Activated CD8-positive, alpha-beta T cell treated with anti-CD3 and anti-CD28 coated beads for 36 hours (primary cell): ENCODE measurements at regions not wholly inside any gene's neighbourhood (a gene's known extent, or its start where the extent isn't known, plus 50 kb on each side); places are given as distances from the start of the nearest gene placed in this dataset.
"Not testable (repeated sequence)": the region's sequence is repeated elsewhere in the genome, so short reads cannot be mapped to it uniquely, and the experiment has no call there.

Source experiments
- ATAC-seq: fragments of 200-7000 bp; cut with Tn5 transposase; one replicate; pipeline ENCODE4 v1.10.0; 2021; ENCODE audit warnings: mild to moderate bottlenecking, moderate library complexity
- CTCF ChIA-PET: fragments of 350-600 bp; sonication (Branson Sonifier 250); formaldehyde crosslinking; loops from one replicate; lab custom pipeline; 2021; ENCODE audit warnings: antibody characterized with exemption; lab: Charles Lee
- POLR2A ChIA-PET: fragments of 350-600 bp; sonication (Branson Sonifier 250); formaldehyde crosslinking; loops from one replicate; lab custom pipeline; 2021; ENCODE audit warnings: antibody characterized with exemption; lab: Charles Lee
- DNase-seq: peaks from one replicate; pipeline ENCODE4 v3.0.0-alpha.2; 2020
- H3K27ac Mint-ChIP-seq: one replicate; pipeline ENCODE4 v1.8.0; 2021; ENCODE audit warnings: mild to moderate bottlenecking, mixed read lengths
- H3K27me3 Mint-ChIP-seq: one replicate; pipeline ENCODE4 v1.8.0; 2021; ENCODE audit warnings: mixed read lengths
- H3K36me3 Mint-ChIP-seq: one replicate; pipeline ENCODE4 v1.8.0; 2021; ENCODE audit warnings: low read depth, mixed read lengths
- H3K4me1 Mint-ChIP-seq: one replicate; pipeline ENCODE4 v1.8.0; 2021; ENCODE audit warnings: low read depth, mixed read lengths
- H3K4me3 Mint-ChIP-seq: one replicate; pipeline ENCODE4 v1.8.0; 2021; ENCODE audit warnings: mild to moderate bottlenecking, moderate library complexity, mixed read lengths
- H3K9me3 Mint-ChIP-seq: one replicate; pipeline ENCODE4 v1.8.0; 2021; ENCODE audit warnings: mixed read lengths
- CTCF ChIP-seq: fragments of 200-600 bp; IDR thresholded peaks from one replicate; pipeline ENCODE4 v1.8.0; 2022; ENCODE audit warnings: antibody characterized with exemption, mild to moderate bottlenecking
- intact Hi-C: fragments of 100-400 bp; cut with micrococcal nuclease; formaldehyde crosslinking; loops from one replicate; pipeline ENCODE4 v1.10.0; 2022

- Mint-ChIP-seq H3K27me3 (no peaks in the 10 kb centered on the region), H3K27ac (no peak overlapping the region), H3K4me3 (no peak overlapping the region), H3K9me3 (peaks cover 3% of the 10 kb centered on the region), H3K36me3 (no peaks in the 10 kb centered on the region), H3K4me1 (no peaks in the 10 kb centered on the region)
- intact Hi-C loops, result no loop called here
- ChIA-PET POLR2A (no interaction called here), CTCF (no interaction called here)
- no peak for DNase-seq
- no peak for TF ChIP-seq CTCF
- ATAC-seq, result no peak
Measured at GRCh38 chr3:106842151-106842550, 535.1 kb upstream of the CCDC54 start.

- no peaks in the 10 kb centered on the region for H3K9me3 Mint-ChIP-seq
- intact Hi-C loops, result no loop called here
- CTCF ChIA-PET, result no interaction called here
- no peak overlapping the region for H3K4me3 Mint-ChIP-seq
- ATAC-seq (no peak), DNase-seq (no peak)
- no peaks in the 10 kb centered on the region for H3K36me3 Mint-ChIP-seq
- POLR2A ChIA-PET, result no interaction called here
- TF ChIP-seq CTCF, result no peak
- no peak overlapping the region for H3K27ac Mint-ChIP-seq
- no peaks in the 10 kb centered on the region for H3K27me3 Mint-ChIP-seq
- H3K4me1 Mint-ChIP-seq, result no peaks in the 10 kb centered on the region
Measured at GRCh38 chr3:106844638-106845037, 532.6 kb upstream of the CCDC54 start.

- TF ChIP-seq CTCF, result no peak
- CTCF ChIA-PET, result no interaction called here
Measured at GRCh38 chr3:106848099-106848498, 529.1 kb upstream of the CCDC54 start.

GRCh38 chr3:106850437-106850836 lies 526.8 kb upstream of the CCDC54 start:
- H3K4me3 Mint-ChIP-seq, result no peak overlapping the region
- H3K36me3 Mint-ChIP-seq, result no peaks in the 10 kb centered on the region
- H3K9me3 Mint-ChIP-seq, result no peaks in the 10 kb centered on the region
- intact Hi-C loops, result no loop called here
- no peaks in the 10 kb centered on the region for H3K27me3 Mint-ChIP-seq
- no peak overlapping the region for H3K27ac Mint-ChIP-seq
- ChIA-PET POLR2A (no interaction called here), CTCF (no interaction called here)
- ATAC-seq, result no peak
- no peaks in the 10 kb centered on the region for H3K4me1 Mint-ChIP-seq
- no peak for DNase-seq
- no peak for TF ChIP-seq CTCF

More at GRCh38 chr3:106848099-106848498, 529.1 kb upstream of the CCDC54 start:
- H3K4me3 Mint-ChIP-seq, result no peak overlapping the region
- H3K9me3 Mint-ChIP-seq, result no peaks in the 10 kb centered on the region
- ATAC-seq, result no peak
- no peaks in the 10 kb centered on the region for H3K36me3 Mint-ChIP-seq
- H3K4me1 Mint-ChIP-seq, result no peaks in the 10 kb centered on the region
- POLR2A ChIA-PET, result no interaction called here
- H3K27ac Mint-ChIP-seq, result no peak overlapping the region
- no peak for DNase-seq
- intact Hi-C loops, result no loop called here
- H3K27me3 Mint-ChIP-seq, result no peaks in the 10 kb centered on the region

GRCh38 chr3:106858321-106858720 lies 518.9 kb upstream of the CCDC54 start:
- POLR2A ChIA-PET, H3K9me3 Mint-ChIP-seq, H3K27me3 Mint-ChIP-seq, intact Hi-C loops, ATAC-seq, DNase-seq, CTCF ChIA-PET, H3K4me3 Mint-ChIP-seq, H3K36me3 Mint-ChIP-seq, H3K4me1 Mint-ChIP-seq, H3K27ac Mint-ChIP-seq: not testable (repeated sequence)

- CTCF ChIA-PET, result no interaction called here
- no peak for TF ChIP-seq CTCF
- POLR2A ChIA-PET, result no interaction called here
- Mint-ChIP-seq H3K36me3 (no peaks in the 10 kb centered on the region), H3K9me3 (no peaks in the 10 kb centered on the region), H3K4me3 (no peak overlapping the region), H3K27me3 (no peaks in the 10 kb centered on the region), H3K27ac (no peak overlapping the region), H3K4me1 (no peaks in the 10 kb centered on the region)
- ATAC-seq (no peak), DNase-seq (no peak)
- intact Hi-C loops, result no loop called here
Measured at GRCh38 chr3:106860182-106860581, 517.1 kb upstream of the CCDC54 start.
